GM19025 (cell line): ENCODE measurements at regions not wholly inside any gene's neighbourhood (a gene's known extent, or its start where the extent isn't known, plus 50 kb on each side); places are given as distances from the start of the nearest gene placed in this dataset.
"Not testable (repeated sequence)": the region's sequence is repeated elsewhere in the genome, so short reads cannot be mapped to it uniquely, and the experiment has no call there.

Experiments
- ATAC-seq: cut with Tn5 transposase; IDR thresholded peaks from one replicate; pipeline ENCODE4 v1.9.1; 2021; ENCODE audit warnings: mild to moderate bottlenecking, low read depth, moderate library complexity; ENCODE audit not compliant: unreplicated experiment

GRCh38 chr6:43925636-43926139 is 155.7 kb downstream of the VEGFA start:
- not testable (repeated sequence) for ATAC-seq

GRCh38 chr6:43924222-43924702 is 154.3 kb downstream of the VEGFA start:
- no peak for ATAC-seq

DNA sequence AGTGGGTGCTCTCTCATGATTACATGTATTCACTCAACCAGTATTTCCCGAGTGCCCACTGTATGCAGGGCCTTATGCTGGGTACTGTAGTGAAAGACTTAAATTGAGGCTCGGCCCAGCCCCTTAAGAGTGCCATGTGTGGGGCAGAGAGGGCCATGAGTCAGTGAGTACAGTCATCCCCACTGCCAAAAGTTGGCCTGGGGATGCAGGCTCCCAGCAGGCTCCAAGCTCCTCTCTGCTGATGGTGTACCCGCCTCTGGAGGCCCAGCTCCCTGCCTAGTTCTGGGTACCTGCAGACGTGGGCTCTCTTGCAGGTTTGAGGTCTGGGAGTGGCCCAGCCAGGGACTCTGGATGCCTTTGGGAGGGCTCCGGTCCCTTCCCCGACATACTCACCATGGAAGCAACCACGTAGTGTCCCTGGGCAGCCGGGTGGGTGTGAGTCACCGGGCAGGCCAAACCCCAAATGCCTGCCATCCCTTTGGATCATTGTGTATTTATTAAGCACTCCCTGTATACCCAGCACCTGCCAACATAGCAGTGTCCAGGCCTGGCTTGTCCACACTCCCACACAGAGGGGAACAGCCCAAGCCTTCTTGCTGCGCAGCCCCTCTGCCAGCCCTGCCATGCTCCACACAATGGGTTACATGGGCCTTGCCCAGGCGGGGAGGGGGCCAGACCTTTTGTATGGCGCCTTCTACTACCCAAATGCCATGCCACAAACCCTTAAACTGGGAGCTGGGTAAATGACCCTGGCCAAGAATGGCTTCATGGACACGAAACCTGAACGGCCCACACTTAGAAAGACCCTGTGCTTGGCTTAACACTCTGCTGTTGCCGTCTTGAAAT is 153.6 kb downstream of the VEGFA start:
- no peak for ATAC-seq

DNA sequence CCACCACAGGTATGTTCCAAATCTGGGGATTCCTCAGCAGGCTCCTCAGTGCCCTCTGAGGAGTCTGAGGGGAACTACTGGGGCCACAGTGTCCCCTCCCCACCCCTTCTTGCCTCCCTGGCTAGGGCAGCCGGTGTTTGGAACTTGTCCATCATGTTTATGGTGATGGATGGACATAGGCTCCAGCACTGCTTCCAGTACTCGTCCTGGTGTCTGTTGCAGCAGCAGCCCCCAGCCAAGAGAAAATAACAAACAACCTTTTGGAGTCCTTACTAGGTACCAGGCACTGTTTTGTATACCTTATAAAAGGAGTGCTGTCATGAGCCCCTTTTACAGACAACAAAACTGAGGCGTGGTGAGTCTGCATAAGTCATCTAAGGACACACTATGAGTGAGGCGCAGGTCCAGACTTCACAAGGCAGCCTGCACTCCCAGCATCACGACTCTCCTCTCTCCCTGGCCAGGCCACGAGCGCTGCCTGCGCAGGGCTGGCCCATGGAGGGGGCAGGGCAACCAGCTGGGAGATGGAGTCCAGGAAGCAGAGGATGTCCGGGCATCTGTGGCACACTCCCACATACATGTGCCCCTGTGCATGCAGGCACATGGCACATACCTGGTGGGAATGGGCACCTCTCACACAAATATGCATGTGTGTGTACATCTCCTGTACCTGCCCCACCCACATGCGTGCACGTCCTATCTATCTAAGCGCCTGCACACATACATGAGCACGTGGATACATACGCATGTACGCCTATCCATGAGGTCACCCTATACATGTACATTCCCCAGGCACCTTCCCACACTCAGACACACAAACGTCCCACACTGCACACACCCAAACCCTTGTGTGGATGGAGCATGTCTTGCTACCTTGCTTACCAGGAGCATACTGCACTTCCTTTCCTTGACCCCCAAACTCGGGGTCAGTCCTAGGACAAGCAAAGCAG is 152.7 kb downstream of the VEGFA start:
- ATAC-seq: no peak

DNA sequence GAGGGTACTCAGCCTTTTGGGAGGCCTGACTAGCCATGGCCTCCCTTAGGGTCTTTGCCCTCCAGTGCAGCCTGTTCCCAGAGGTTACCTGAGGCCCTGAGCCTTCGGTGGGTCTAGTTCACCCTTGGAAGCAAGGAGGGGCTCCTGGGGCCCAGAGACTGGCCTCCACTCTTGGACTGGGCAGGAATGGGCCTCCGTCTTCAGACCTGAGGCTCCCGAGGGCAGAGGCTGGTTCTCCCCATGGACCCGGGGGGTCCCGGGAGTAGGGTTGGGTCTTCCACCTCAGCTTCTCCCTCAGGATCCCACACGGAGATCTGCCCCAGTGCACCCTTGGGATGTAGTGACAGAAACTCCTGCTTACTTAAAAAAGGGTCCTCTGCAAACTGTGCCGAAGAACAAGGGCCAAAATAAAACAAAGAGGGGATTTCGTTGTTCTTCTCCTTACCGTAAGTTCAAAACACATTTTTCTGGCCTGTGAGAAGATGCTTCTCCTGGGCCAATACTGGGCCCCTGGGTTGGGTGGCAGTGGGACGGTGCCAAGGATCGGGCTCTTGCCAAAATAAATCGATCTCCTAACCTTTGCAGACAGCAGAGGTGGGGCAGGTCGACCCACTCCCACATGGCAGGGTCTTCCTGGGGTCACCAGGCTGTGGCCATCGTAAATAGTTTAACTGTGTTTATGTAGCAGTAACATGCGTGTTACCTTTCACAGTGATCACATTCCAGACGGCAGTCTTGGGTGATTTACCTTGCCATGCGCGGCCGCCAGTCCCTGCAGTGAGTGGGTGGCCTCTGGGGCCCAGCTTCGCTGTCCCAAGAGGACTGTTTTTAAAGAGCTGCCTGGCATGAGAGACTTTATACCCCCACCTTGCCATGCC is 151.8 kb downstream of the VEGFA start:
- ATAC-seq: no peak

DNA sequence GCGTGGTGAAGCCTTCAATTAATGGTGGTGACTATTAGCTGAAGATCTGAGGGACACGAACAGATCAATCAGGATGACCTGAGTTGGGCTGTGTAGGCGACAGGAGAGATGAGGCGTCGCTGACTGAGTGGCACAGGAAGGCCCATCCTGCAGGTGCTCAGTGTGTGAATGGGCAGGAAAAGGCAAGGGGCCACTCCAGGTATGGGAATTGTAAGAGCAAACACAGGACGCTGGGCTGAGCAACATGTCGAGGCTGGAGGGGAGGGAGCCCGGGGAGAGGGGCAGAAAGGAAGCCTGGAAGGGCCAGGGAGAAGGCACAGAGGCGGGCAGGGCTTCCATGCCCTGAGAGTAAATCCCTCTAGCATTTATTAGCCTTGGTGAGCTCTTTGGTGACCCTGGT is 151.0 kb downstream of the VEGFA start:
- ATAC-seq: no peak

GRCh38 chr6:43919774-43920173 is 149.8 kb downstream of the VEGFA start:
- no peak for ATAC-seq

GRCh38 chr6:43917878-43918382 is 147.9 kb downstream of the VEGFA start:
- ATAC-seq: no peak

GRCh38 chr6:43916924-43917877 is 147.2 kb downstream of the VEGFA start:
- no peak for ATAC-seq

DNA sequence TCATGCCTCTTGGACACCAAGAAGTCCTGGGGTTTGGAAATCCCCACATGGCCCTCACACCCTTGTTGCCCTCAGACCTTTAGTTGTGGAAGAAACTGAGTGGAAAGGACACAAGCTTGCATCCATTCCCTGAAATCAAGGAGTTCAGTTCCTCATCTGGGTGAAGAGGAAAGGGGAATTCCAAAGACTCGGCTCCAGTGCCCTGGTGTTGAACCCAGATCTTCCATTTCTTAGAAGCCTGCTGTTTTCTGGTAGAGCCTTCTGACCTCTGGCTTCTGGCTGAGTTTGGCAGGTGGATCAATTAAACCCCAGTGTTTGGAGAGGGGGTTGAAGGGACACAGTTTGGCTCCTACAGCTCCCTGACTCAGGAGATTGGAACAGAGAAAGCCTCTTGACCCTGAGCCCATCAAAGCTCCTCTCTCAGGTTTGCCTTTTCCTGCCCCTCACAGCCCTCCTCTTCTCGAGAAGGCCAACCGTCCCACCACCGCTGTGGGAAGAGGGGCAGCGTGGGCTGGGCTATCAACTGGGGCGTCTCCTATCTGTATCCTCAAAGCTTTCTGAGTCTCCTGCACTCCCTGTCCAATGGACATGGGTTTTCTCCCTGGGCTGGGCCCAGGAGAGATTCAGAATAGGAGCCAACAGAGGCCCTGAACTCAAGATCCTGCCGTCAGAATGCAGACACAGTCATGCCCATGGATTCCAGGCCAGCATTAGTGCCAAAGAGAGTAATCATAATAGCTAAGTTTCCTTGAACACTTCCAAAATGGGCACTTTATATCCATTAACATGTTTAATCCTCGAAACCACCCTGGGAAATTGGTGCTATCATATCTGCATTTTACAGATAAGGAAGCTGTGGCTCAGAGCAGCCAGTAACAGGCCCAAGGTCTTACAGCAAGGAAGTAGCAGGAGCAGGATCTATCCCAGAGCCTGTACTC is 146.2 kb downstream of the VEGFA start:
- ATAC-seq: no peak

- no peak for ATAC-seq
Measured at GRCh38 chr6:43915208-43915869, 145.3 kb downstream of the VEGFA start.

DNA sequence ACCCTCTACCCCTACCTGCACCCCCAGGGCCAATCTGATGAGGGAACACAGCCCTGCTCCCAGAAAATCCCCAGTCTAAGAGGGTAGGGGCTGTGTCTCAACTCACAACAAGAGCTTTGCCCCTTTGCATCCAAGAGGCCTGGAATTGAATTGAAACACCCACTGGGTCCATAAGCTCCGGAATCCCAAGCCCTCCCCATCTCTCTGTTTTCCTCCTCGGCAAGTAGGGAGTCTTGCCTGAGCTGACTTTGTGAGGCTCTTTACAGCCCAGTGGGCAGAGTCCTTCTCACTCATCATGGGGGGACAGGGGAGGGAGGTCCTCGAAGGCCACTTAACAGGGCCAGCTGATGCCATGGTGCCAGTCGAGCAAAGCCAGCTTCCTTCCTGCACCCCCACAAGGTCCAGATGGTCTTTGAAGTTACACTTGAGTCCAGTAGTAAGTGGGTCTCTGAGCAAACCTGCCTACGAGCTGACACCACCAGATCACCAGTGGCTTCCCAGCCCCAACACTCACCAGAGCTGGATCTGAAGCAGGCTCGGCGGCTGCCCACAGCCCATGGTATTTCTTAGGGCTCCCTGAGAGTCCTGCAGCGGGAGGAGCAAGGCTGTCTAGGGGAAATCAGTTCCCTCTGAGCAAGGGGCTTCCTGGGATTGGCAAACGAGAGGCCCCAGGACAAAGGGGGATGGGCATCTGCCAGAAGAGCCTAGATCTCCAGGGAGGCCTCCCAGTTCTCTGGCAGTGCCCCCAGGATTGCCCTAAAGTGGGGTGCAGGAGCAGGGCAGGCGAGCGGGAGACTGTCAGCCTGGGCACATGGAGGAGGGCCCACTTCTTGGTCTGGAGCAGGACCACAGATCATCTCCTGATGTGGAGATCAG is 144.5 kb downstream of the VEGFA start:
- no peak for ATAC-seq

GRCh38 chr6:43913375-43914271 is 143.6 kb downstream of the VEGFA start:
- no peak for ATAC-seq

GRCh38 chr6:43912598-43913371 is 142.8 kb downstream of the VEGFA start:
- no peak for ATAC-seq
